Mesenchymal stem cell (in vitro differentiated cells and primary cell): ENCODE measurements at regions not wholly inside any gene's neighbourhood (a gene's known extent, or its start where the extent isn't known, plus 50 kb on each side); places are given as distances from the start of the nearest gene placed in this dataset.

Experiments
- DNase-seq: peaks from one replicate; pipeline ENCODE4 v3.0.0-alpha.2; 2013
- H2AFZ ChIP-seq: one replicate; pipeline ENCODE4 v1.6.1; 2013; ENCODE audit warnings: low read depth, mild to moderate bottlenecking, control low read depth, inconsistent platforms, low read length, moderate library complexity
- H2AK5ac ChIP-seq: 2 replicates; pipeline ENCODE4 v1.6.1; 2013; ENCODE audit warnings: low read length, moderate library complexity, mild to moderate bottlenecking, inconsistent platforms; ENCODE audit not compliant: severe bottlenecking
- H2BK120ac ChIP-seq: one replicate; pipeline ENCODE4 v1.6.1; 2013; ENCODE audit warnings: low read depth, mild to moderate bottlenecking, inconsistent platforms, low read length, moderate library complexity
- H2BK12ac ChIP-seq, 2 experiments: one replicate each; pipeline ENCODE4 v1.6.1; 2013; ENCODE audit warnings: inconsistent platforms in 2 of 2, low read length in 2 of 2, mild to moderate bottlenecking in 2 of 2, moderate library complexity in 2 of 2, control low read depth in 1 of 2
- H2BK15ac ChIP-seq: one replicate; pipeline ENCODE4 v1.6.1; 2013; ENCODE audit warnings: mild to moderate bottlenecking, low read depth, inconsistent platforms; ENCODE audit not compliant: poor library complexity, severe bottlenecking
- H2BK5ac ChIP-seq: 2 replicates; pipeline ENCODE4 v1.6.1; 2013; ENCODE audit warnings: low read depth, mild to moderate bottlenecking, low read length, control low read depth, inconsistent platforms; ENCODE audit not compliant: poor library complexity, severe bottlenecking
- H3K14ac ChIP-seq, 2 experiments: one replicate each; pipeline ENCODE4 v1.6.1; 2013; ENCODE audit warnings: inconsistent platforms in 2 of 2, low read length in 2 of 2, control low read depth in 1 of 2, mild to moderate bottlenecking in 1 of 2, moderate library complexity in 1 of 2
- H3K18ac ChIP-seq, 2 experiments: one replicate each; pipeline ENCODE4 v1.6.1; 2013; ENCODE audit warnings: inconsistent platforms in 2 of 2, low read length in 2 of 2, control low read depth in 1 of 2, low read depth in 1 of 2, mild to moderate bottlenecking in 1 of 2
- H3K23ac ChIP-seq, 2 experiments: one replicate each; pipeline ENCODE4 v1.6.1; 2013; ENCODE audit warnings: inconsistent platforms in 2 of 2, low read length in 2 of 2, mild to moderate bottlenecking in 2 of 2, moderate library complexity in 2 of 2, control low read depth in 1 of 2
- H3K27ac ChIP-seq: 2 replicates; pipeline ENCODE4 v1.5.1; 2013; ENCODE audit warnings: mild to moderate bottlenecking, moderate library complexity, low read length, control low read depth, inconsistent platforms; ENCODE audit not compliant: poor library complexity, severe bottlenecking
- H3K27me3 ChIP-seq, 2 experiments: 2 replicates each; pipeline versions ENCODE4 v1.6.1 to v1.7.0; 2013; ENCODE audit warnings: low read length in 2 of 2, mild to moderate bottlenecking in 2 of 2, moderate library complexity in 2 of 2, control low read depth in 1 of 2, inconsistent platforms in 1 of 2; ENCODE audit not compliant: control insufficient read depth in 1 of 2, insufficient read depth in 1 of 2
- H3K36me3 ChIP-seq, 2 experiments: 2 replicates each; pipeline versions ENCODE4 v1.6.1 to v1.7.0; 2013; ENCODE audit warnings: low read length in 2 of 2, control low read depth in 1 of 2, inconsistent platforms in 1 of 2, low read depth in 1 of 2, mild to moderate bottlenecking in 1 of 2; ENCODE audit not compliant: insufficient read depth in 2 of 2, control insufficient read depth in 1 of 2
- H3K4ac ChIP-seq, 2 experiments: one replicate each; pipeline ENCODE4 v1.6.1; 2013; ENCODE audit warnings: inconsistent platforms in 2 of 2, low read length in 2 of 2, mild to moderate bottlenecking in 2 of 2, moderate library complexity in 2 of 2, control low read depth in 1 of 2, low read depth in 1 of 2
- H3K4me1 ChIP-seq: 2 replicates; pipeline ENCODE4 v1.6.1; 2013; ENCODE audit warnings: low read depth, low read length, control low read depth; ENCODE audit not compliant: control insufficient read depth, insufficient read depth
- H3K4me2 ChIP-seq: 2 replicates; pipeline ENCODE4 v1.6.1; 2013; ENCODE audit warnings: low read length, mild to moderate bottlenecking, inconsistent platforms; ENCODE audit not compliant: poor library complexity, severe bottlenecking
- H3K4me3 ChIP-seq, 2 experiments: 2 replicates each; pipeline versions ENCODE4 v1.5.1 to v1.7.0; 2013; ENCODE audit warnings: low read length in 2 of 2, mild to moderate bottlenecking in 2 of 2, control low read depth in 1 of 2, low read depth in 1 of 2; ENCODE audit not compliant: insufficient read depth in 1 of 2
- H3K79me1 ChIP-seq: replicated peaks from 2 replicates; pipeline ENCODE4 v1.6.1; 2013; ENCODE audit warnings: mild to moderate bottlenecking, control low read depth, low read length, inconsistent platforms; ENCODE audit not compliant: poor library complexity, severe bottlenecking
- H3K9ac ChIP-seq: 2 replicates; pipeline ENCODE4 v1.7.0; 2013; ENCODE audit warnings: mild to moderate bottlenecking, low read length, moderate library complexity
- H3K9me3 ChIP-seq: 2 replicates; pipeline ENCODE4 v1.7.0; 2013; ENCODE audit warnings: mild to moderate bottlenecking, low read length; ENCODE audit not compliant: control insufficient read depth
- H4K8ac ChIP-seq: one replicate; pipeline ENCODE4 v1.6.1; 2013; ENCODE audit warnings: inconsistent platforms, mild to moderate bottlenecking, low read length, moderate library complexity
- H4K91ac ChIP-seq: one replicate; pipeline ENCODE4 v1.6.1; 2013; ENCODE audit warnings: mild to moderate bottlenecking, low read length, inconsistent platforms
- WGBS: methylation state at CpG from one replicate; pipeline ENCODE4 v1.1.7; 2013; ENCODE audit warnings: mixed read lengths; 5-methylcytosine and 5-hydroxymethylcytosine counted together

GRCh38 chr20:61066526-61066925 lies 185.5 kb upstream of the CDH4 start:
- no peaks in the 10 kb centered on the region for H3K27me3 ChIP-seq
- no peak overlapping the region for H3K18ac ChIP-seq
- WGBS: 86% methylated on average over 8 of the region's 13 CpGs
- no peak overlapping the region for H3K4me3 ChIP-seq
- H4K91ac ChIP-seq: no peak overlapping the region
- H4K8ac ChIP-seq: no peak overlapping the region
- H2BK5ac ChIP-seq: no peak overlapping the region
- DNase-seq: no peak
- no peak overlapping the region for H2AFZ ChIP-seq
- no peaks in the 10 kb centered on the region for H3K36me3 ChIP-seq
- no peak overlapping the region for H2BK15ac ChIP-seq
- H2AK5ac ChIP-seq: no peak overlapping the region
- H3K23ac ChIP-seq: no peak overlapping the region
- H3K4me1 ChIP-seq: no peaks in the 10 kb centered on the region
- H2BK120ac ChIP-seq: no peak overlapping the region
- H3K14ac ChIP-seq: no peak overlapping the region
- H2BK12ac ChIP-seq: no peak overlapping the region
- no peak overlapping the region for H3K4me2 ChIP-seq
- no peak overlapping the region for H3K27ac ChIP-seq
- no peak overlapping the region for H3K9ac ChIP-seq
- H3K79me1 ChIP-seq: no peaks in the 10 kb centered on the region
- H3K4ac ChIP-seq: no peak overlapping the region
- H3K9me3 ChIP-seq: no peaks in the 10 kb centered on the region

- H3K79me1 ChIP-seq: no peaks in the 10 kb centered on the region
- H3K9me3 ChIP-seq: no peaks in the 10 kb centered on the region
- H3K9ac ChIP-seq: no peak overlapping the region
- no peak overlapping the region for H3K14ac ChIP-seq
- no peak overlapping the region for H3K4me3 ChIP-seq
- no peak overlapping the region for H2BK120ac ChIP-seq
- WGBS: 83% methylated on average over 9 of the region's 9 CpGs
- no peaks in the 10 kb centered on the region for H3K27me3 ChIP-seq
- H3K18ac ChIP-seq: no peak overlapping the region
- H4K8ac ChIP-seq: no peak overlapping the region
- H3K4me1 ChIP-seq: no peaks in the 10 kb centered on the region
- no peak overlapping the region for H2AK5ac ChIP-seq
- no peak overlapping the region for H2BK15ac ChIP-seq
- no peaks in the 10 kb centered on the region for H3K36me3 ChIP-seq
- DNase-seq: no peak
- no peak overlapping the region for H3K4me2 ChIP-seq
- H3K27ac ChIP-seq: no peak overlapping the region
- no peak overlapping the region for H3K4ac ChIP-seq
- H2BK5ac ChIP-seq: no peak overlapping the region
- no peak overlapping the region for H2BK12ac ChIP-seq
- no peak overlapping the region for H3K23ac ChIP-seq
- no peak overlapping the region for H2AFZ ChIP-seq
- H4K91ac ChIP-seq: no peak overlapping the region
Observed at GRCh38 chr20:61067221-61067620, 184.8 kb upstream of the CDH4 start.

- Histone ChIP-seq H2AFZ (no peak overlapping the region), H3K27ac (no peak overlapping the region), H3K36me3 (no peaks in the 10 kb centered on the region), H2BK15ac (no peak overlapping the region), H3K79me1 (no peaks in the 10 kb centered on the region), H3K18ac (no peak overlapping the region), H3K4me1 (no peaks in the 10 kb centered on the region), H3K4ac (no peak overlapping the region), H2BK12ac (no peak overlapping the region), H2AK5ac (no peak overlapping the region), H3K27me3 (peaks cover 0 to 4% of the 10 kb centered on the region in 2 experiments), H3K14ac (no peak overlapping the region), H3K9ac (no peak overlapping the region), H3K4me2 (no peak overlapping the region), H4K8ac (no peak overlapping the region), H2BK120ac (no peak overlapping the region), H2BK5ac (no peak overlapping the region), H3K9me3 (peaks cover 3% of the 10 kb centered on the region), H3K4me3 (no peak overlapping the region), H3K23ac (no peak overlapping the region), H4K91ac (no peak overlapping the region)
- 80% methylated on average over 6 of the region's 6 CpGs for WGBS
- DNase-seq: no peak
Observed at GRCh38 chr20:61072398-61072797, 179.7 kb upstream of the CDH4 start.

- no peak for DNase-seq
- H4K8ac ChIP-seq: no peak overlapping the region
- H3K4me1 ChIP-seq: no peaks in the 10 kb centered on the region
- H3K79me1 ChIP-seq: no peaks in the 10 kb centered on the region
- H3K23ac ChIP-seq: no peak overlapping the region
- H2AFZ ChIP-seq: no peak overlapping the region
- H3K27ac ChIP-seq: no peak overlapping the region
- no peaks in the 10 kb centered on the region for H3K36me3 ChIP-seq
- no peak overlapping the region for H2AK5ac ChIP-seq
- no peak overlapping the region for H2BK120ac ChIP-seq
- H3K4ac ChIP-seq: no peak overlapping the region
- no peak overlapping the region for H2BK12ac ChIP-seq
- no peak overlapping the region for H3K4me3 ChIP-seq
- no peak overlapping the region for H3K14ac ChIP-seq
- WGBS: 76% methylated on average over 6 of the region's 6 CpGs
- peaks cover 0 to 4% of the 10 kb centered on the region in 2 experiments for H3K27me3 ChIP-seq
- no peak overlapping the region for H4K91ac ChIP-seq
- H3K9me3 ChIP-seq: peaks cover 7% of the 10 kb centered on the region
- no peak overlapping the region for H2BK5ac ChIP-seq
- H2BK15ac ChIP-seq: no peak overlapping the region
- H3K9ac ChIP-seq: no peak overlapping the region
- no peak overlapping the region for H3K4me2 ChIP-seq
- H3K18ac ChIP-seq: no peak overlapping the region
Observed at GRCh38 chr20:61073376-61073775, 178.7 kb upstream of the CDH4 start.
